AG20443 (cell line): ENCODE measurements at regions not wholly inside any gene's neighbourhood (a gene's known extent, or its start where the extent isn't known, plus 50 kb on each side); places are given as distances from the start of the nearest gene placed in this dataset.
"Not testable (repeated sequence)": the region's sequence is repeated elsewhere in the genome, so short reads cannot be mapped to it uniquely, and the experiment has no call there.

Experiments
- DNase-seq: peaks from one replicate; pipeline ENCODE4 v3.0.0; 2012; ENCODE audit warnings: low spot score, mixed read lengths

DNA sequence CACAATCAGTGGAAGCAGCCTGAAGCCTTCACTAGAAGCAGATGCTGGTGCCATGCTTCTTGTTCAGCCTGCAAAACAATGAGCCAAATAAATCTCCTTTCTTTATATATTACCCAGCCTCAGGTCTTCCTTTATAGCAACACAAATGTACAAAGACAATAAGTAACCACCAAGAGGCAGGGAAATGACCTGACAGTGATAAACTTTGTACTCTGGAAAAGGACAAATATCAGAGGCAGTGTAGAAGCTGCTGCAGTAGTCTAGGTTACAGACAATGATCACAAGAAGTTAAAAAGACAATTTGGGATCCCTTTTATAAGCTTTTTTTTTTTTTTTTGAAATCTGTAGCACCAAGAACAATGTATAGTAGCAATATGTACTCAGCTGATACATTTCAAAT lies 760.3 kb downstream of the TTLL7 start:
- DNase-seq: not testable (repeated sequence)

DNA sequence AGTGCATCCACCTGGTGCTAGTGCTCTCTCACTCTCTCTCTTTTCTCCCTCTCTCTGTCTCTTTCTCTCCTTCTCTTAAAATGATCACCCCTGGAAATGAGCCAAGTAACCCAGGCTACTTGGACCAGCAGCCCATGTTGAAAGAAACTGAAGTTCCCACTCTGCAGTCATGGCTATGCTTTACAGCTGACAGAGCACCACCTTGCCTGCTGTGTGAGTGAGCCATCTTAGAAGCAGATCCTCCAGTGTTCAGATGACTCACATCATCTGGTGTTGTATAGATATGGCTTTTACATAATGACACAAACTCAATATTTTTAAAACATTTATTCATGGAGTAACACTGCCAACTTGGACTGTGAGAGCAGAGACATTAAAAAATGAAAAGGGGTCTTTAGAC lies 779.1 kb downstream of the TTLL7 start:
- not testable (repeated sequence) for DNase-seq

DNA sequence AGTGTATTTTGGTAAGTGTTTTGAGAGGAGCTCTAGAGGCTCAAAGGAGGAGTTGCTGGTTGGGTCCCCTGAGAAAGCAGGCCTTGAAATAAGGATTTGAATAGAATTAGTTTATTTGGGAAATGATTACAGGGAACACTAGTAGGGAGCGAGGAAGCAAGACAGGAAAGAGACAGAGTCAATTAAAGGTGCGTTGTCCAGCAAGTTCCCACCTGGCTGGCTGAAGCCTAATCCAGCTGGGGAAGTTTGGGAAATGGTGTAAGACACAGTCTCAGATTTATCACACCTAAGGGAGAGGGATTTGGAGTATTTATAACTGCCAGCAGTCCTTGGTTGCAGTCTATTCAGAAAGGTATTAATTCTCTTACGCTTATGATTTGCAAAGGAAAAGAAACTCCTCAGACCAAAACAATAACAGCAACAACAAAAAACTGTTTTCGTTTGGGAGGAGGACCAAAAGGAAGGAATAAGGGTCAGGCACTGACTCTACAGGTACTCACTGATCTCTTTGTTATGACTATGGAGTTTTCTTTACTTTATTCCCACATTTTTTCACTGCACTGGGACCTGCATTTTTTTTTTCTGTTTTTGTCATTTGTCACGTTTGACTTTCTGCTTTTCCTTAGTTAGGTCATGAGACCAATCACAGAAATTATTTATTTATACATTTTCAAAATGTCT lies 780.8 kb downstream of the TTLL7 start:
- not testable (repeated sequence) for DNase-seq

DNA sequence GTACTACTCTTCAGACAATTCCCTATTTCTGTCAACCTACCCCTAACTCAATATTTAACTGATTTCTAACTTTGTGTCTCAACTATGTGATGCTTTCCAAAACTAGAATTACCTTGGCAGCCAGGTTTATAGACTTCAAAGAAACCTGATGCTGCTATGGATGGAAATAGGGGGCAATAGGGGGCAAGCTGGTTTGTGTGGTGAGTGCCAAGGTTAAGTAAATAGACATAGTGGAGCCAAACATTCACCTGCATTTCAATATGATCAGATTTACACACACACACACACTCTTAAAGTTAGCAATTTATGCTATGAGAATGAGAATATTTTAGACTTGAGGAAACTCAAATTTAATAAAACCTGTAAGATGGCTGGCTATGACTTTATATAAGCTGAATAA lies 784.6 kb downstream of the TTLL7 start:
- not testable (repeated sequence) for DNase-seq

DNA sequence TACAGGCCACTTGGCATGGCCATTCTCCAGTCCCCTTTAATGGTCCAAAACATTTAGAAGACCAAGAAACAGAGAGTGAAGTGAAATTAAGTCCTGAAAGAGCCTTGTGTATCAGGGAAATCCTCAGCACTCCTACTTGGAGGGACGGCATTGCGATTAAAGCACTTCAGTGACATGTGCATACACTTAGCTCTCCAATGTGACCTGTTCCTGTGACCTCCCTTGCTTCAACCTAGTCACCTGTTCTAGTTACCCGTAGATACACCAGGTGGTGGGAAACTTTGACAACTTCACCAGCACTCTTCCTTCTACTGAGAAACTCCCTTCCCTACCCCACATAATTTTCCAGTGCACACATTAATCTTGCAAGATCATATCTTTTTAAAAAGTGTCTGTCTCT lies 785.3 kb downstream of the TTLL7 start:
- DNase-seq: not testable (repeated sequence)

DNA sequence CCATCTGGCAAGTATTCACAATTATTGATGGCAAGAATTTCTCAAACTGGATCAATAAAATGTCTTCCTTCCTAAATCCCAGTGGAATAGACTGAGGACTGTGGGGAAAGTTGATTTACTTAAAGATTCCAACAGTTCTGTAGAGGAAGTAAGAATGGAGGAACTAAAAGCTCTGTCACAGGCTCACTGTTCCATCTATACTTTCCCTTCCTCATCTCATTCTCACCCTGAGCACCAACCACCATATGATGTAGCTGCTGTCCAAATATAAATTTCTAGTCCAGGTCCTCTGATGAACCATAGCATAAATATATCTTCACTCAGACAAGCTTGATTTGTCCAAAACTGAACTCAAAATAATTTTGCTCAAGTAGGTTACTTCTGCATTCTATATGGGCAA lies 786.9 kb downstream of the TTLL7 start:
- not testable (repeated sequence) for DNase-seq

DNA sequence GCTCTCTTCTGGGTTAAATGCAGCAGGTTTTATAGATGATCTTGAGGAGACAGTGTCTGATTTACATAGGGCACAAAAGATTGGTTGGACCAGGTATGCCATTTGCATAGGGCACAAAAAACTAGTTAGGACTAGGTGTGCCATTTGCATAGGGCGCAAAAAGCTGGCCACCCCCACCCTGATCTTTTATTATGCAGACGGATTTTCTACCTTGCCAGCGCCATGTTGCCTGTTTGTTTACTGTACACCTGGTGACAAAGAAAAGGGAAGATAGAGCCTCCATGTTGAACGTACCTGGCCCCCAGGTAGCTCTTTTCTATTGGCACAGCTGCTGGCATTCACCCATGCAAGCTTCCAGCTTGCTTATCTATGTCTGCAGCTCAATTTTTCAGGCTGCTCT lies 790.4 kb downstream of the TTLL7 start:
- DNase-seq: not testable (repeated sequence)

GRCh38 chr1:83194610-83195009 lies 804.3 kb downstream of the TTLL7 start:
- not testable (repeated sequence) for DNase-seq

DNA sequence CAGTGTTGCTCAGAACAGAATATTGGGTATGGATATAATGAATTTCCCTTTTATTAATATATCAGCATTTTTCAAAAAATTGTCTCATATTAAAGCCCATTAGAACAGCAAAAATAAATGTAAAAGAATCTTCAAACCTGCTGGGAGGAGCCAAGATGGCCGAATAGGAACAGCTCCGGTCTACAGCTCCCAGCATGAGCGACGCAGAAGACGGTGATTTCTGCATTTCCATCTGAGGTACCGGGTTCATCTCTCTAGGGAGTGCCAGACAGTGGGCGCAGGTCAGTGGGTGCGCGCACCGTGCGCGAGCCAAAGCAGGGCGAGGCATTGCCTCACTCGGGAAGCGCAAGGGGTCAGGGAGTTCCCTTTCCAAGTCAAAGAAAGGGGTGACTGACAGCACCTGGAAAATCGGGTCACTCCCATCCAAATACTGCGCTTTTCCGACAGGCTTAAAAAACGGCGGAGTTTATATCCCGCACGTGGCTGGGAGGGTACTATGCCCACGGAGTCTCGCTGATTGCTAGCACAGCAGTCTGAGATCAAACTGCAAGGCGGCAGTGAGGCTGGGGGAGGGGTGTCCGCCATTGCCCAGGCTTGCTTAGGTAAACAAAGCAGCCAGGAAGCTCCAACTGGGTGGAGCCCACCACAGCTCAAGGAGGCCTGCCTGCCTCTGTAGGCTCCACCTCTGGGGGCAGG lies 816.8 kb downstream of the TTLL7 start:
- DNase-seq: not testable (repeated sequence)

- DNase-seq: not testable (repeated sequence)
These were observed 818.3 kb downstream of the TTLL7 start for GRCh38 chr1:83180621-83181020.

DNA sequence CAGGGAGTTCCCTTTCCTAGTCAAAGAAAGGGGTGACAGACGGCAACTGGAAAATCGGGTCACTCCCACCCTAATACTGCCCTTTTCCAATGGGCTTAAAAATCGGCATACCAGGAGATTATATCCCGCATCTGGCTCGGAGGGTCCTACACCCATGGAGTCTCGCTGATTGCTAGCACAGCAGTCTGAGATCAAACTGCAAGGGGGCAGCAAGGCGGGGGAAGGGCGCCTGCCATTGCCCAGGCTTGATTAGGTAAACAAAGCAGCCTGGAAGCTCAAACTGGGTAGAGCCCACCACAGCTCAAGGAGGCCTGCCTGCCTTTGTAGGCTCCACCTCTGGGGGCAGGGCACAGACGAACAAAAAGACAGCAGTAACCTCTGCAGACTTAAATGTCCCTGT lies 831.3 kb downstream of the TTLL7 start:
- not testable (repeated sequence) for DNase-seq

DNA sequence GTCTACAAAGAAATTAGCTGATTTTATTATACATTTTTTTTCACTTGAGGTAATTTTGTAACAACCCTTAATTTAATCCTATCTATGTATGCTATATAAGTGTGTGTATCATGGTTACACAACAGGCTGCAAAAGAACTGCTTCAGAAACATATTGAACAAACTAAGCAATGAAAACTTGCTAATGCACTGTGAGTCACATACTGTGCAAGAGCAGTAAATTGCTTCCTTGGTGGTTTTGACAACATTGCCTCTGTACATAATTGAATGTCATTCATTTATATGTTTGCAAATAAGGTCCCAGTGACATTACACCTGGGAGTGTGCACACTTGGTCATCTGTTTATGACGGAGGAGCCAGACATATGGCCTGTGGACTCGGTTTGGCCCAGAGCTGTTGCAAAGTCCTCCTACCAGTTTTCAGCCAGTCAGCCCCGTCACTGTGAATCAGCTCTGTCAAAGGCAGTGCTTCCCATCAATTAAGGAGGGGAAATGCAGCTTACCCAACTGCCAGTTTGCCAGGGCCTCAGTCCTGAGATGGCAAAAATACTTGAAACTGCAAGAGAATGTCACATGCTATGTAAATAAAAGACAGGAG lies 835.0 kb downstream of the TTLL7 start:
- DNase-seq: peak; percentile 11

DNA sequence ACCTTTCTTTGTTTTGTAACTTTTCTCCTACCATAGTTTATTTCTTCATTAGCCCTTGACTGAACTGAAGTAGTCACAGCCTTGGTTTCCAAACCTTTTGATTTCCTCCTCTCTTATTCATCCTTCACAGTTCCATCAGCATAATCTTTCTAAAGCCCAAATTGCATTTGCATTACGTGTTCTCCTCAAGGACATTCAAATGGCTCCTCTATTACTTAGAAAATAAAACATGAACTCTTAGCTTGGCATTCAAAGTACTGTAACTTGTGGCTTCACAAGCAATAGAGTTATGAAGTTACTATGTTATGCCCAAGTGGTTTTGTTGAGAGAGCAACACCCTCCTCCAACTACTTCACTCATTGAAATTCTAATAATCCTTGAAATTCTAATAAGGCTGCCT lies 840.0 kb downstream of the TTLL7 start:
- not testable (repeated sequence) for DNase-seq

DNA sequence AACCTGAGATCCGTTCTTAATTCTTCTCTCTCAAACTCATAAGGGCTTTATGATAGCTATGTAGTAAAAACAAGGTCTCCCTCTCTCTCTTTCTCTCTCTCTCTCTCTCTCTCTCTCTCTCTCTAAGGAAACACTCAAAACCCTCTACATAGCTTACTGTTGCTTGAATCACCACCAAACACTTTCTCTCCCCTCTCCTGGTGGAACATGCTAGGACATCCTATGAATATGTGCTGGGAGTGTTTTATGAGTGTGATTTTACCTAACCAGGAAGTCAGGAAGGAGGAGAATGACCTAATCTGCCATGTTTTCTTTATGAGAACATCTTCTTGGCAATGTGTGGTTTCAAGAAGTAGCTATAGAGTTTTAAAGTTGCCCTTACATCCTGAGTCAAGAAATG lies 844.6 kb downstream of the TTLL7 start:
- not testable (repeated sequence) for DNase-seq

DNA sequence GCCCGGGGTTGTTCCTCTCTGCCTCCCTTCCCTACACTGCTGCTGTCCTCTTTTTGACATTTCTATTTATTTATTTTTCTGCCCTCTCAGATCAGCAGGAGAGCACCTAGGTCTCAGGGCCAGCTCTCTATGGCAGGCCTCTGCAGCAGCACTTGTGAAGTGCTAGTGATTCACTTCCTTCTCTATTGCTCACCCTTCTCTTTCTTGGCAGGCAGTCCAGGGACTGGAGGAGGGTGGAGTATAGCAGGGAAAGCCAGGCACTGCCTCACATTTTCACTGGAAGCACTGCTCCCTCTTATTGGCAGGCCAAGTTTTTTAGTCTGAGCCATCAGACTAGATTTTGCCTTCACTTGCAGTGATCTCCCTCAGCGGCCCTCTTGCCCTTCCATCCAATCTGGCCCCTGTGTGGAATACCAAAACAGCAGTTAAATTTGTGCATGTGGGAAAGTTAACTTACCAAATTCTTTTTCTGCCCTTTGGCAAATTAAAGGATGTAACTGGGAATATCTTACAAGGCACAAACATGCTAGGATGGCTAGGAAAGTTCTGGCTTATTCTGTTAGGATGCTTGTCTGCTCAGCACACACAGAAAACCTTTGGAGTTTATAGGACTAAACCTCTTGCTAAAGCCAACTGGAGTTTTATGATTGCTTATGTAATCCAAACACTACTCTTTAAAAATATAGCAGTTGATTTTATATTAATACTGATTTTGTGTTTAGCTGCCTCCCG lies 847.6 kb downstream of the TTLL7 start:
- DNase-seq: not testable (repeated sequence)

- not testable (repeated sequence) for DNase-seq
These were observed 848.5 kb downstream of the TTLL7 start for GRCh38 chr1:83150479-83150878.

DNA sequence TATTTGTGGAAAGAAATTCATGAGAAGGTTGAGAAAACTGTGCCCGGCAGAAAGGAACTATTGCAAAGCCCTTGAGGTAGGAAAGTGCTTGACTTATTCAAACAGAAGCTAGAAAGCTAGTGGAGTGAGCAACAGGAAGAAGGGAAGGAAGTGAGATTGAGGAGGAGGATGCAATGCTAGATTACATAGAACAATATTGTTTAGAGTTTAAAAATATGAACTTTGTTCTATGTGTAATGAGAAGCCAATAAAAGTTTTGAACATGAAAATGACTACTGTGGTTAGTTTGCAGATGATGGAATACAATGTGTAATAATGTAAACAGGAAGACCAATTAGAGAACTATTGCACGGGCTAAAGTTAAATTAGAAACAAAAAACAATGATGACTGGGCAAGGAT lies 853.1 kb downstream of the TTLL7 start:
- DNase-seq: not testable (repeated sequence)

DNA sequence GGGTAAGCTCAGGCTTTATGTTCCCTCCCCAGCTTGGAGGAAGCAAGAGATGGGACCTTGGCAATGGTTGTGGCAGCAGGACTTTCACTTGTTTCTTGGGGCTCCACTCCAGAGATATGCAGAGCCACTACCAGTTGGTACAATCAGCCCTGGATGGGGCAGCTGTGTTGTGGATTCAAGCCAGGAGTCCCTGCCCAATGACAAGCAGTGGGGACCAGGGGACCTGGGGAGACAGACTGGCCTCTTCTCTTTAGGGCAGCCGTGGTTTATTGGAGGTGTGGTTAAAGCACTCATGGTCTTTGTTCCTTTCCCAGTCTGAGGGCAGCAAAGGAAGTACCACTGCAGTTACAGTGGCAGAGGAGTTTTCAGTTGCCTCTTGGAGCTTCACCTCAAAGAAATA lies 856.1 kb downstream of the TTLL7 start:
- DNase-seq: not testable (repeated sequence)

- not testable (repeated sequence) for DNase-seq
These were observed 863.3 kb downstream of the TTLL7 start for GRCh38 chr1:83135524-83136157.

DNA sequence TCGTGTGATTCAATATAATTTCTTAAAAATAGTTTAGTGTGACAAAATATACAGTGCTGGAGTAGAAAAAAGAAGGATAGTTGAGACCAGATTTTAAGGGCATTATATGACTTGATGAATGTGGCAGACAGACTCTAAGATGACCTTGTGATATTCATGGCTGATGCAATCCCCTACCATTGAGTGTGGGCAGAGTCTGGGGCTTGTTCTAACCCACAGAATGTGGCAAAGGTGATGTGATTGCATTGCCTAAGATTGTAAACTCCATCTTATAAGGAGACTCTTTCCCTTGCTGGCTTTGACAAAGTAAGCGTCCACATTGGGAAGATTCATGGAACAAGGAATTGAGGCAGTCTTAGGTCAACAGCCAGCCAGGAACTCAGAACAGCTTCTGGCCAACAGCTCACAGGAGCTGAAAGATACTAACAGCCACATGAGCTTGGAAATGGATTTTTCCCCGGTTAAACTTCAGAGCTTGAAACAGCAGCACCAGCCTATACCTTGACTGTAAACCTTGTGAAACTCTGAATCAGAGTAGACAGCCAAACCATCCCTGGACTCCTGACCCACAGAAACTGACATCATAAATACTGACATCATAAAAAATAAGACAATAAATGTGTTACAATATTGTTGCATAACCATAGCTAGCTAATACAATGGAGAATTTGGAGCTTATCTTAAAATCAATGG lies 864.5 kb downstream of the TTLL7 start:
- not testable (repeated sequence) for DNase-seq

DNA sequence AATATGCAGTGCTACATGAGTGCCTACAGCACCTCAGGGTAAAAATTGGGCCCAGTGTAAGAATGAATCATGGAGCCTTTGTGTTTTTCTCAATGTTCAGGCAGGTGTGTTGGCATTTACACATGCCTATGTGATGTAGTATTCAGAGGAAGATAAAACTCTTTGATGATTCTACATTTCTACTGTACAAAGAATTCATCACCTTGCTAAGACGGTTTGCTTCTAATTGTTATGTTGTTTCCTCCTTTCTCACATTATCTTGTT lies 867.3 kb downstream of the TTLL7 start:
- DNase-seq: no peak
